Esophagus muscularis mucosa (tissue), 3 donors: ENCODE measurements at regions not wholly inside any gene's neighbourhood (a gene's known extent, or its start where the extent isn't known, plus 50 kb on each side); places are given as distances from the start of the nearest gene placed in this dataset.

Source experiments
- CTCF ChIP-seq, 3 experiments: fragments of 200-600 bp in 2 of 3; fragments of 450-650 bp in 1 of 3; sonication (generic) in 2 of 3; IDR thresholded peaks; one replicate each; pipeline ENCODE4 v1.5.1; 2017 to 2019; ENCODE audit warnings: antibody characterized with exemption in 3 of 3, mild to moderate bottlenecking in 2 of 3, moderate library complexity in 1 of 3
- POLR2AphosphoS5 ChIP-seq, 2 donors: sonication (generic); formaldehyde crosslinking; IDR thresholded peaks; one replicate each; pipeline ENCODE4 v1.6.1; 2017; ENCODE audit warnings: antibody characterized with exemption in 2 of 2

GRCh38 chr3:44048196-44048924 lies 193.3 kb upstream of the TOPAZ1 start:
- no peak for TF ChIP-seq POLR2AphosphoS5 (IDR thresholded peaks at IDR 0.05)
- no peak for TF ChIP-seq CTCF (IDR thresholded peaks at IDR 0.05)
